ENCODE measurements at regions not wholly inside any gene's neighbourhood (a gene's known extent, or its start where the extent isn't known, plus 50 kb on each side); places are given as distances from the start of the nearest gene placed in this dataset.

DNA sequence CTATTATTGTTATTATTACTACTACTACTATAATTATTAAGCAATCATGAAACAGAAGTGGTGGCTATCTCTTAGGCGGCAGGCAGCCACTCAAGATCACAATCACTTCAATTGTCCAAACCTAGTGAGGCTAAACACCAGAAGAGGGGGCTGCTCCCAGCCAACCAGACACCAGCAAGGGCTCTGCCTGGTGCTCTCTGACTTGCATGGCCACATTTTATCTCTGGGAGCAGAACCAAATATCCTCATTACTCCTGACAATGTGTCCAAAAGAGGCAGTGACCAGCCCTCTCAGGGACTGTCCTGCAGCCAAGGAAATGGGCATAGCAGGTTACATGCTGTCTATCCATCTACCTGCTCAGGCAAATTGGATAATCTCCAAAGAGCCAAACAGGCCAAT is 187.4 kb upstream of the PDE1C start:
- H3K4me1 ChIP-seq (ENCODE audit: insufficient read depth, low read length), result no peaks in the 10 kb centered on the region
- no peaks in the 10 kb centered on the region for H3K9me3 ChIP-seq (ENCODE audit: control insufficient read depth in 1 of 2, insufficient read depth in 1 of 2, low read length in 2 of 2)
- ChIA-PET CTCF (no interaction called here), POLR2A (no interaction called here)
- Mint-ChIP-seq H3K27me3 (no peaks in the 10 kb centered on the region), H3K4me3 (no peak overlapping the region), H3K36me3 (ENCODE audit: low read depth) (no peaks in the 10 kb centered on the region), H3K9me3 (no peaks in the 10 kb centered on the region), H3K27ac (no peak overlapping the region), H3K4me1 (ENCODE audit: low read depth) (no peaks in the 10 kb centered on the region)
- TF ChIP-seq, protein P1, sequence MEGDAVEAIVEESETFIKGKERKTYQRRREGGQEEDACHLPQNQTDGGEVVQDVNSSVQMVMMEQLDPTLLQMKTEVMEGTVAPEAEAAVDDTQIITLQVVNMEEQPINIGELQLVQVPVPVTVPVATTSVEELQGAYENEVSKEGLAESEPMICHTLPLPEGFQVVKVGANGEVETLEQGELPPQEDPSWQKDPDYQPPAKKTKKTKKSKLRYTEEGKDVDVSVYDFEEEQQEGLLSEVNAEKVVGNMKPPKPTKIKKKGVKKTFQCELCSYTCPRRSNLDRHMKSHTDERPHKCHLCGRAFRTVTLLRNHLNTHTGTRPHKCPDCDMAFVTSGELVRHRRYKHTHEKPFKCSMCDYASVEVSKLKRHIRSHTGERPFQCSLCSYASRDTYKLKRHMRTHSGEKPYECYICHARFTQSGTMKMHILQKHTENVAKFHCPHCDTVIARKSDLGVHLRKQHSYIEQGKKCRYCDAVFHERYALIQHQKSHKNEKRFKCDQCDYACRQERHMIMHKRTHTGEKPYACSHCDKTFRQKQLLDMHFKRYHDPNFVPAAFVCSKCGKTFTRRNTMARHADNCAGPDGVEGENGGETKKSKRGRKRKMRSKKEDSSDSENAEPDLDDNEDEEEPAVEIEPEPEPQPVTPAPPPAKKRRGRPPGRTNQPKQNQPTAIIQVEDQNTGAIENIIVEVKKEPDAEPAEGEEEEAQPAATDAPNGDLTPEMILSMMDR (IDR thresholded peaks at IDR 0.05), result no peak
- H3K27me3 ChIP-seq (ENCODE audit: control insufficient read depth in 1 of 2, insufficient read depth in 2 of 2, low read length in 2 of 2), result no peaks in the 10 kb centered on the region
- no peak overlapping the region for H3K27ac ChIP-seq (ENCODE audit: low read depth in 1 of 2, low read length in 2 of 2)
- intact Hi-C loops (cut with DNase I, micrococcal nuclease), result no loop called here
- ATAC-seq (ENCODE audit: poor library complexity) (no peak), DNase-seq (no peak)
- H3K4me3 ChIP-seq (ENCODE audit: low read length), result no peak overlapping the region
- H3K36me3 ChIP-seq (ENCODE audit: insufficient read depth, low read length), result no peaks in the 10 kb centered on the region

DNA sequence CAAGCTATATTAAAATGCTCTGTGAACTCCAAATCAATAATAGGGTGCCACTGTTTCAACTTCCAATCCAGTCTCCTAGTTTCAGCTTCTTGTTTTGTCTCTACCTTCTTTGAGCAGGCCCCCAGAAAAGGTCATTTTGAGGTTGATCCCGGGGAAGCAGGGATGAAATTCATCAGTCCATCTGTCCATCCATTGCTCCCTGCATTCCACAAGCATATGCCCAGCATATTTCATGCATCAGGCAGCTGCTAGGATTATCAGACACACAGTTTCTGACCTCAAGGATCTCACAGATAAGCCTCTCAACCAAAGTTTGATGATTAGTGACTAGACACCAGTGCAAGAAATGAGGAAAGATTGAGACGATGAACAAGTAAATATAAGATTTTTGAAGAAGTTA is 186.6 kb upstream of the PDE1C start:
- ChIA-PET CTCF (no interaction called here), POLR2A (no interaction called here)
- intact Hi-C loops (cut with DNase I, micrococcal nuclease), result no loop called here
- Mint-ChIP-seq H3K9me3 (no peaks in the 10 kb centered on the region), H3K27me3 (peaks cover 6% of the 10 kb centered on the region), H3K27ac (no peak overlapping the region), H3K4me3 (no peak overlapping the region), H3K36me3 (ENCODE audit: low read depth) (no peaks in the 10 kb centered on the region), H3K4me1 (ENCODE audit: low read depth) (no peaks in the 10 kb centered on the region)
- DNase-seq (no peak), ATAC-seq (ENCODE audit: poor library complexity) (no peak)
- no peak overlapping the region for H3K27ac ChIP-seq (ENCODE audit: low read depth in 1 of 2, low read length in 2 of 2)
- no peaks in the 10 kb centered on the region for H3K27me3 ChIP-seq (ENCODE audit: control insufficient read depth in 1 of 2, insufficient read depth in 2 of 2, low read length in 2 of 2)
- no peak overlapping the region for H3K4me3 ChIP-seq (ENCODE audit: low read length)
- no peaks in the 10 kb centered on the region for H3K36me3 ChIP-seq (ENCODE audit: insufficient read depth, low read length)
- H3K9me3 ChIP-seq (ENCODE audit: control insufficient read depth in 1 of 2, insufficient read depth in 1 of 2, low read length in 2 of 2), result no peaks in the 10 kb centered on the region
- TF ChIP-seq, protein P1 (IDR thresholded peaks at IDR 0.05), result no peak
- H3K4me1 ChIP-seq (ENCODE audit: insufficient read depth, low read length), result no peaks in the 10 kb centered on the region

DNA sequence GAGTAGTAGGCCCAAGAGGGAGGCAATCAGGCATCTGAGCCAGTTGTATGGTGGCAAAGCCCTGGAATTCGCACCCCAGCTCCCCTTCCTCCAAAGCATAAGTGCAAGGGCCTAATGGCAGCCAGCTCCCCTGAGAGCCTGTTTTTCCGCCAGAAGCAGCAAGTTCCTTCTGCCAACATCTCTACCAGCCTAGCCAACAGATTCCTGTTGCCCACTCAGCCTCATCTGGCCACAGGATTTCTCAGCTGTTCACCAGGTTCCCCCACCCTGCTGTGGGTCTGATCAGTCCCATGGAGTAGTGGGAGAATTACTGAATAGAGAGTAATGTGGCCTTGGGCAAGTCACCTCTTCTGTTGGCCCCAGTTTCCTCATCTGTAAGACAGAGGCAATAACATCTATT is 186.2 kb upstream of the PDE1C start:
- CTCF ChIA-PET, result no interaction called here
- ATAC-seq (ENCODE audit: poor library complexity) (no peak), DNase-seq (no peak)
- no peak overlapping the region for H3K27ac ChIP-seq (ENCODE audit: low read depth in 1 of 2, low read length in 2 of 2)
- intact Hi-C loops (cut with DNase I, micrococcal nuclease), result no loop called here
- H3K27me3 Mint-ChIP-seq, result peaks cover 10% of the 10 kb centered on the region
- POLR2A ChIA-PET, result no interaction called here
- no peaks in the 10 kb centered on the region for H3K9me3 Mint-ChIP-seq
- no peaks in the 10 kb centered on the region for H3K4me1 Mint-ChIP-seq (ENCODE audit: low read depth)
- TF ChIP-seq, protein P1 (IDR thresholded peaks at IDR 0.05), result no peak
- H3K36me3 ChIP-seq (ENCODE audit: insufficient read depth, low read length), result no peaks in the 10 kb centered on the region
- no peak overlapping the region for H3K4me3 ChIP-seq (ENCODE audit: low read length)
- H3K27me3 ChIP-seq (ENCODE audit: control insufficient read depth in 1 of 2, insufficient read depth in 2 of 2, low read length in 2 of 2), result no peaks in the 10 kb centered on the region
- H3K9me3 ChIP-seq (ENCODE audit: control insufficient read depth in 1 of 2, insufficient read depth in 1 of 2, low read length in 2 of 2), result no peaks in the 10 kb centered on the region
- no peak overlapping the region for H3K4me3 Mint-ChIP-seq
- no peaks in the 10 kb centered on the region for H3K36me3 Mint-ChIP-seq (ENCODE audit: low read depth)
- H3K27ac Mint-ChIP-seq, result no peak overlapping the region
- no peaks in the 10 kb centered on the region for H3K4me1 ChIP-seq (ENCODE audit: insufficient read depth, low read length)
